Renal cortical epithelial cell (primary cell): ENCODE measurements at regions not wholly inside any gene's neighbourhood (a gene's known extent, or its start where the extent isn't known, plus 50 kb on each side); places are given as distances from the start of the nearest gene placed in this dataset.

Experiments used
- DNase-seq: peaks from one replicate; pipeline ENCODE4 v3.0.0-alpha.2; 2011; ENCODE audit warnings: low read depth

GRCh38 chr17:34711646-34712045, 132.3 kb downstream of the TMEM132E start:
- DNase-seq = no peak

DNA sequence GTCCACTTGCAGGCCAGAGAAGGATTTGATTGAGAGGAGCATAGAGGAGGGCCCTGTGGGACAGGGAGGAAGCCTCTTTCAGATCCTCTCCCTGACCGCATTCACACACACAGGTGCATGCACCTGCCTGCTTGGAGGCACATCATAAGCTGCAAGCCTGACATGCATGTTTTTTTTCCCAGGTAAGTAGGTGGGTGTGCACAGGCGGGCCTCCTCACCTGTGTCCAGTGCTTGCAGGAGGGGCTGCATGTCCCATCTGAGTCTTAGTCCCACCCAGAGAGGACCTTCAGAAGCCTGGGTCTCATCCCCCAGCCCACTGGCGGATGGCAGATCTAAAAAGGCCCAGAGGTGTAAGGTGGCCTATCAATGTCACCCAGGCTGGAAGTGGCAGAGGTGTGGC, 130.8 kb downstream of the TMEM132E start:
- DNase-seq = no peak

GRCh38 chr17:34709158-34709754, 129.9 kb downstream of the TMEM132E start:
- peak; percentile 17 for DNase-seq

- DNase-seq = no peak
Measured at GRCh38 chr17:34706029-34706428, 126.6 kb downstream of the TMEM132E start.

DNA sequence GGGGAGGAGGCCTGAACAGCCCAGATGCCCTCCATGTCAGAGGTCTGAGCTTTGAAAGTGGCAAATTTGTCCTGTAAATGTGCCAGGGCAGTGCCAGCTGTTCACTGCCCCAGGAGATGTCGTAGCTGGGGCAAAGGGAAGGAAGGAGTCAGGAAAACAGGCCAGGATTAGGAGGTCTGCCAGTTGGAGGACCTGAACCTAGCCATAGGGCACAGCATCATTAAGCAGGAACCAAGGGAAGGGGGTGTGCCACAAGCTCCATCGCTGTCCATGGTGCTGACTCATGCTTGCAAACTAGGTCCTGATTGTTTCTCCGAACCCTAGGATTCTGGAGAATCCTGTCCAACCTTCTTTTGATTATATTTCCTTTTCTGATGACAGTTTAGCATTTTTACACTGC, 124.2 kb downstream of the TMEM132E start:
- DNase-seq = peak; percentile 26

GRCh38 chr17:34699181-34699580, 119.8 kb downstream of the TMEM132E start:
- DNase-seq = no peak

DNA sequence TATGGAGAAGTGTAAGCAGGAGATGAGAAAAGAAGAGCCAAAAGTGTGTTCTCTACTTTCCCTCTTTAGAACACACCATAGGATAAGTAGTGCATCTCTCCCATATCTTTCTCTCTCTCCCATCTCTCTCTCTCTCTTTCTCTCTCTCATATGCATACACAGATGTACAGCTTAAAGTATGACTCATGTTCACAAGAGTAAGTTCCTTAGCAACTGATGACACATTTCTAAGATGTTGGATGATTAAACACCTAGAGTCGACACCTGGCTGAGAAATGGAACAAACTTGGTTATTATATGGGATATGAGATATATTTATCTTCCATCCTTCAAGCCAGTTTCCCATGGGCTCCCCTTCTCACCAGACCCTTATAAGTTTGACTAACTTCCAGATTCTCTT, 113.5 kb downstream of the TMEM132E start:
- no peak for DNase-seq
